Heart left ventricle (tissue), 13 donors: ENCODE measurements at regions not wholly inside any gene's neighbourhood (a gene's known extent, or its start where the extent isn't known, plus 50 kb on each side); places are given as distances from the start of the nearest gene placed in this dataset.

Experiments used
- POLR2A ChIP-seq, 2 donors: fragments of 450-650 bp; IDR thresholded peaks; one replicate each; pipeline ENCODE4 v1.6.1; 2017; ENCODE audit warnings: antibody characterized with exemption in 2 of 2, mild to moderate bottlenecking in 2 of 2, moderate library complexity in 2 of 2
- TF ChIP-seq, protein P1 (sequence below), 12 donors: fragments of 200-600 bp; sonication (generic) in 4 of 12; IDR thresholded peaks; one replicate each; pipeline versions ENCODE4 v1.5.0 to v1.8.0; 2018 to 2022; ENCODE audit warnings: antibody characterized with exemption in 12 of 12, mild to moderate bottlenecking in 5 of 12
- donor health status: ischemic (EF 13 %, LVEDD 7.1; RV severe dilation, severe dysfunction).
- donor health status: DM: no; HTN: yes; CAD: no.
- donor health status: DM: no; HTN: no; CAD: no.
- donor health status: ischemic (EF 25% LVEDD 6.9; RV normal size, moderate dysfunction).
- donor health status: ischemic (EF 25% LVEDD 5.7; RV mildly dilated, moderate dysfunction).
- donor health status: ischemic (EF 35%, LVEDD 5.7; RV mildly dilated, moderate dysfunction).
- donor health status: nonischemic (EF 11% LVEDD 7.7; RV severe dilation, severe dysfunction).
- donor health status: DM: yes; HTN: yes; CAD: no.
- donor health status: PGD.
- donor health status: ischemic (EF 29% LVEDD 5.4; RV normal size, mild dysfunction).
- donor health status: nonischemic (EF 23%, LVEDD 6.1; RV moderate dilation, normal function).

DNA sequence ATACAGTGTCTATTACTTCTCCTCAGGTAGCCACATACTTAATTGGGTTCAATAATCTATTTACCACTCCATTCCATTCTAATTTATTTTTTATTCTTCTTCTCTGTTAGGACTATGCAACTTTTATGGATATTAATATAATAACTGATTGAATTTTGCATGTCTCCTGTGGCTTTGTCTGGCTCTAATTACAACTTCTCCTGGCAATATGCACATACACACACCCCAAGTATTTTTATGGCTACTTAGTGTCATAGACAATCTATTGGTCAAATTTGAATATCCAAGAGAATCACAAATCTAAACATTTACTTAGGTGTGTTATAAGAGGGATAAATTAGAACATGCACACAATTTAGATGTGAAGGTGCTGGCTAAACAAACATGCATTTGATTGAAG is 73.1 kb downstream of the BOD1L2 start:
- TF ChIP-seq, protein P1, sequence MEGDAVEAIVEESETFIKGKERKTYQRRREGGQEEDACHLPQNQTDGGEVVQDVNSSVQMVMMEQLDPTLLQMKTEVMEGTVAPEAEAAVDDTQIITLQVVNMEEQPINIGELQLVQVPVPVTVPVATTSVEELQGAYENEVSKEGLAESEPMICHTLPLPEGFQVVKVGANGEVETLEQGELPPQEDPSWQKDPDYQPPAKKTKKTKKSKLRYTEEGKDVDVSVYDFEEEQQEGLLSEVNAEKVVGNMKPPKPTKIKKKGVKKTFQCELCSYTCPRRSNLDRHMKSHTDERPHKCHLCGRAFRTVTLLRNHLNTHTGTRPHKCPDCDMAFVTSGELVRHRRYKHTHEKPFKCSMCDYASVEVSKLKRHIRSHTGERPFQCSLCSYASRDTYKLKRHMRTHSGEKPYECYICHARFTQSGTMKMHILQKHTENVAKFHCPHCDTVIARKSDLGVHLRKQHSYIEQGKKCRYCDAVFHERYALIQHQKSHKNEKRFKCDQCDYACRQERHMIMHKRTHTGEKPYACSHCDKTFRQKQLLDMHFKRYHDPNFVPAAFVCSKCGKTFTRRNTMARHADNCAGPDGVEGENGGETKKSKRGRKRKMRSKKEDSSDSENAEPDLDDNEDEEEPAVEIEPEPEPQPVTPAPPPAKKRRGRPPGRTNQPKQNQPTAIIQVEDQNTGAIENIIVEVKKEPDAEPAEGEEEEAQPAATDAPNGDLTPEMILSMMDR (IDR thresholded peaks at IDR 0.05), result no peak
- TF ChIP-seq POLR2A (IDR thresholded peaks at IDR 0.05), result no peak
